ENCODE measurements at regions not wholly inside any gene's neighbourhood (a gene's known extent, or its start where the extent isn't known, plus 50 kb on each side); places are given as distances from the start of the nearest gene placed in this dataset.
A peak's percentile ranks its signal among the peaks of the same experiment; 100 is the strongest.

DNA sequence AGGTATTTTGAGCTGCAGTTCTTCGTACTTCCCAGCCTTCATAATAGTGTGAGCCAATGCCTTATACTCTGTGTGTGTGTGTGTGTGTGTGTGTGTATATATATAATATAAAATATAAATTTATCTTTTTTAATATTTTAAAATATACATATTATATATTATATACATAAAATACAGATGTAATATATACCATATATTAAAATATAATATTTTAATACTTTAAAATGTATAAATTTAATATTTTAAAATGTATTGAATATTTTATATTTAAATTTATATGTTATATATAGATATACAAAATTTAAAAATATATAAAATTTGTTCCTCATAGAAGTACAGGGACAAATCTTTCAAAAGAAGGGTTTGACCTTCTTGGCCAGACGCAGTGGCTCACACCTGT, 53.7 kb upstream of the CARD18 start:
- Histone ChIP-seq H3K27me3 (no peaks in the 10 kb centered on the region), H3K4me1 (no peaks in the 10 kb centered on the region), H3K27ac (no peak overlapping the region), H3K4me3 (no peak overlapping the region), H3K9me3 (no peaks in the 10 kb centered on the region), H3K36me3 (no peaks in the 10 kb centered on the region)
- TF ChIP-seq, protein P1, sequence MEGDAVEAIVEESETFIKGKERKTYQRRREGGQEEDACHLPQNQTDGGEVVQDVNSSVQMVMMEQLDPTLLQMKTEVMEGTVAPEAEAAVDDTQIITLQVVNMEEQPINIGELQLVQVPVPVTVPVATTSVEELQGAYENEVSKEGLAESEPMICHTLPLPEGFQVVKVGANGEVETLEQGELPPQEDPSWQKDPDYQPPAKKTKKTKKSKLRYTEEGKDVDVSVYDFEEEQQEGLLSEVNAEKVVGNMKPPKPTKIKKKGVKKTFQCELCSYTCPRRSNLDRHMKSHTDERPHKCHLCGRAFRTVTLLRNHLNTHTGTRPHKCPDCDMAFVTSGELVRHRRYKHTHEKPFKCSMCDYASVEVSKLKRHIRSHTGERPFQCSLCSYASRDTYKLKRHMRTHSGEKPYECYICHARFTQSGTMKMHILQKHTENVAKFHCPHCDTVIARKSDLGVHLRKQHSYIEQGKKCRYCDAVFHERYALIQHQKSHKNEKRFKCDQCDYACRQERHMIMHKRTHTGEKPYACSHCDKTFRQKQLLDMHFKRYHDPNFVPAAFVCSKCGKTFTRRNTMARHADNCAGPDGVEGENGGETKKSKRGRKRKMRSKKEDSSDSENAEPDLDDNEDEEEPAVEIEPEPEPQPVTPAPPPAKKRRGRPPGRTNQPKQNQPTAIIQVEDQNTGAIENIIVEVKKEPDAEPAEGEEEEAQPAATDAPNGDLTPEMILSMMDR (IDR thresholded peaks at IDR 0.05): no peak
- no peak for ATAC-seq
- intact Hi-C loops (cut with DNase I): no loop called here
- no peak for DNase-seq

DNA sequence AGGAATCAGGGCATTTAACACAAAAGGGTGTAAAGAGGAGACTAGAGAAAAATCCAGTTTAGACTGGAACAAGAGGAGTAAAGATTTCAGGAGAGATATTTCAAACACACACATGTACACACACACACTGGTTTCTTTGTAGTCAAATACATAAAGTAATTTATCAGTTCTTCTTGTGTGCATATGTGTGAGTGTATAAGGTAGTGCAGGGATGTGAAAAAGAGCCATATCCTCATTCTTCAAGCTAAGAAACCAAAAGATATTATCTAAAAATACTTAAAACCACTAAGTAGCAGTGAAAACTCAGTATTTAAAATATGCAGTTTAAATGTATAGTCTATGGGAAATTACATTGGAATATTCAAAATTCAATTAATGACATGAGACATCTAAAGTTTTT, 52.5 kb upstream of the CARD18 start:
- H3K27ac ChIP-seq: no peak overlapping the region
- ATAC-seq (no peak), DNase-seq (no peak)
- TF ChIP-seq, protein P1 (IDR thresholded peaks at IDR 0.05): no peak
- intact Hi-C loops (cut with DNase I): no loop called here
- H3K36me3 ChIP-seq: no peaks in the 10 kb centered on the region
- no peaks in the 10 kb centered on the region for H3K9me3 ChIP-seq
- no peaks in the 10 kb centered on the region for H3K27me3 ChIP-seq
- H3K4me3 ChIP-seq: no peak overlapping the region
- H3K4me1 ChIP-seq: no peaks in the 10 kb centered on the region

DNA sequence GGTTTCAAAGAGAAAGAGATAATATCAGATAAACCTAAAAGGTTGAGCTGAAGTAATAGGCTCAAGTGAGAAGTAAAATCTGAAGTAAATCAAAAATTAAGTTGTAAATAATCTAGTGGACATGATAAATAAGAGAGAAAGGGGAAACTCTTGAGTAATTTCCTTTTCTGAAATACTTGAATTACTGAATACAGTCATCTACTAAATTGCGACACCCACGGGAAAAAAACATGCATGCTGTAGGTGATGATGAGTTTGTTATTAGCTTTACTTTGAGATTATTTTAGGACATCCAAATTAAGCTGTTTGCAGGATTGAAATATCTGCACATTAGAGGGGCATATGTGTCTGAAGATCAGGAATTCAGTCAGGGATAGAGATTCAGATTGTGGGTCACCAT, 50.0 kb upstream of the CARD18 start:
- intact Hi-C loops (cut with DNase I): no loop called here
- ATAC-seq (peak; percentile 36), DNase-seq (no peak)
- Histone ChIP-seq H3K4me1 (no peaks in the 10 kb centered on the region), H3K9me3 (no peaks in the 10 kb centered on the region), H3K27ac (no peak overlapping the region), H3K4me3 (no peak overlapping the region), H3K27me3 (no peaks in the 10 kb centered on the region), H3K36me3 (no peaks in the 10 kb centered on the region)
- TF ChIP-seq, protein P1 (IDR thresholded peaks at IDR 0.05): no peak
